H1 (cell line): ENCODE measurements at regions not wholly inside any gene's neighbourhood (a gene's known extent, or its start where the extent isn't known, plus 50 kb on each side); places are given as distances from the start of the nearest gene placed in this dataset.

Experiments
- CTCF ChIA-PET: fragments of 300-600 bp; sonication (Branson Sonifier 250); formaldehyde crosslinking; loops from one replicate; lab custom pipeline; 2021; ENCODE audit not compliant: partially characterized antibody; lab: Charles Lee
- POLR2A ChIA-PET: fragments of 300-600 bp; sonication (Branson Sonifier 250); formaldehyde crosslinking; loops from one replicate; lab custom pipeline; 2021; ENCODE audit warnings: inconsistent platforms; ENCODE audit not compliant: partially characterized antibody; lab: Charles Lee
- DNase-seq, 2 experiments: peaks; one replicate each; pipeline versions ENCODE4 v3.0.0 to v3.0.0-alpha.2; 2010 to 2022; ENCODE audit warnings: low spot score in 2 of 2, low read depth in 1 of 2, mixed read lengths in 1 of 2
- FAIRE-seq: peaks from 2 replicates; lab custom pipeline; 2011; peaks lifted over from hg19 to GRCh38; lab: Jason Lieb, UNC
- H2AFZ ChIP-seq: 2 replicates; pipeline ENCODE4 v1.8.1; 2012; ENCODE audit warnings: low read length, inconsistent platforms
- H2AK5ac ChIP-seq: 2 replicates; pipeline ENCODE4 v1.6.1; 2013; ENCODE audit warnings: low read depth, low read length
- H2BK120ac ChIP-seq: replicated peaks from 2 replicates; pipeline ENCODE3; 2013; ENCODE audit warnings: low read depth, low read length, inconsistent platforms
- H2BK12ac ChIP-seq: 2 replicates; pipeline ENCODE4 v1.6.1; 2013; ENCODE audit warnings: low read depth, low read length
- H2BK15ac ChIP-seq: 2 replicates; pipeline ENCODE4 v1.6.1; 2013; ENCODE audit warnings: low read length
- H2BK20ac ChIP-seq: 2 replicates; pipeline ENCODE4 v1.6.1; 2013; ENCODE audit warnings: low read length
- H2BK5ac ChIP-seq: 2 replicates; pipeline ENCODE4 v1.6.1; 2013; ENCODE audit warnings: low read depth, low read length
- H3K14ac ChIP-seq: 2 replicates; pipeline ENCODE4 v1.6.1; 2013; ENCODE audit warnings: inconsistent platforms; ENCODE audit not compliant: insufficient read length
- H3K18ac ChIP-seq: 2 replicates; pipeline ENCODE4 v1.6.1; 2013; ENCODE audit warnings: low read length; ENCODE audit errors: extremely low read depth
- H3K23ac ChIP-seq: 2 replicates; pipeline ENCODE4 v1.6.1; 2013; ENCODE audit warnings: inconsistent platforms; ENCODE audit not compliant: insufficient read length
- H3K23me2 ChIP-seq: 2 replicates; pipeline ENCODE4 v1.6.1; 2013; ENCODE audit warnings: low read depth, low read length
- H3K27ac ChIP-seq: 2 replicates; pipeline ENCODE4 v1.6.1; 2011; ENCODE audit warnings: low read depth, low read length, inconsistent platforms
- H3K27me3 ChIP-seq, 4 experiments: replicated peaks in 1 of 4; 1 replicate in 1 of 4; 2 replicates in 3 of 4; pipeline versions ENCODE4 v1.6.1 to v1.8.1; 2011 to 2013; ENCODE audit warnings: low read length in 3 of 4, mild to moderate bottlenecking in 3 of 4, inconsistent platforms in 2 of 4, mixed read lengths in 2 of 4, moderate library complexity in 1 of 4; ENCODE audit not compliant: control insufficient read depth in 3 of 4, insufficient read depth in 3 of 4; ENCODE audit errors: extremely low read depth in 1 of 4
- H3K36me3 ChIP-seq, 4 experiments: 2 replicates each; pipeline versions ENCODE4 v1.6.1 to v1.8.1; 2011 to 2013; ENCODE audit warnings: mild to moderate bottlenecking in 4 of 4, low read length in 3 of 4, moderate library complexity in 2 of 4, control low read depth in 1 of 4, inconsistent platforms in 1 of 4; ENCODE audit not compliant: insufficient read depth in 4 of 4, control insufficient read depth in 2 of 4
- H3K4ac ChIP-seq: replicated peaks from 2 replicates; pipeline ENCODE3; 2013; ENCODE audit warnings: low read length, low read depth, mixed read lengths, inconsistent platforms; ENCODE audit not compliant: insufficient read length
- H3K4me1 ChIP-seq, 4 experiments: replicated peaks in 1 of 4; 1 replicate in 1 of 4; 2 replicates in 3 of 4; pipeline versions ENCODE4 v1.6.1 to v1.8.1; 2011 to 2013; ENCODE audit warnings: low read length in 3 of 4, inconsistent platforms in 2 of 4, mixed read lengths in 1 of 4; ENCODE audit not compliant: insufficient read depth in 4 of 4, control insufficient read depth in 3 of 4
- H3K4me2 ChIP-seq, 2 experiments: 2 replicates each; pipeline versions ENCODE4 v1.6.1 to v1.8.1; 2011 to 2013; ENCODE audit warnings: low read depth in 2 of 2, low read length in 2 of 2, control low read depth in 1 of 2, inconsistent platforms in 1 of 2, mild to moderate bottlenecking in 1 of 2; ENCODE audit not compliant: insufficient read depth in 1 of 2
- H3K4me3 ChIP-seq, 4 experiments: fragments of 200-600, 300-600 bp in 1 of 4; sonication (generic), shearing (Covaris generic), sonication (Bioruptor Twin) in 1 of 4; 2 replicates each; pipeline versions ENCODE4 v1.5.1 to v1.8.1; 2011 to 2016; ENCODE audit warnings: low read length in 4 of 4, low read depth in 3 of 4, control low read depth in 2 of 4, inconsistent platforms in 2 of 4, mild to moderate bottlenecking in 2 of 4, mixed read lengths in 1 of 4, moderate library complexity in 1 of 4; ENCODE audit not compliant: insufficient read depth in 2 of 4; ENCODE audit errors: extremely low read depth in 1 of 4
- H3K56ac ChIP-seq: replicated peaks from 2 replicates; pipeline ENCODE3; 2013; ENCODE audit warnings: low read depth, mild to moderate bottlenecking, mixed read lengths, low read length, inconsistent platforms; ENCODE audit not compliant: insufficient read length
- H3K79me1 ChIP-seq: 2 replicates; pipeline ENCODE4 v1.6.1; 2013; ENCODE audit warnings: low read depth, low read length, control low read depth
- H3K79me2 ChIP-seq, 2 experiments: 2 replicates each; pipeline versions ENCODE4 v1.6.1 to v1.8.1; 2012 to 2013; ENCODE audit warnings: low read length in 2 of 2, mild to moderate bottlenecking in 2 of 2, inconsistent platforms in 1 of 2; ENCODE audit not compliant: insufficient read depth in 2 of 2, control insufficient read depth in 1 of 2
- H3K9ac ChIP-seq, 4 experiments: replicated peaks in 1 of 4; 1 replicate in 1 of 4; 2 replicates in 3 of 4; pipeline versions ENCODE4 v1.6.1 to v1.8.1; 2011 to 2013; ENCODE audit warnings: low read depth in 3 of 4, low read length in 3 of 4, control low read depth in 2 of 4, mild to moderate bottlenecking in 2 of 4, moderate library complexity in 2 of 4, inconsistent platforms in 1 of 4; ENCODE audit errors: extremely low read depth in 1 of 4
- H3K9me3 ChIP-seq, 2 experiments: 2 replicates each; pipeline versions ENCODE4 v1.6.1 to v1.8.1; 2012 to 2013; ENCODE audit warnings: mild to moderate bottlenecking in 2 of 2, moderate library complexity in 2 of 2, control low read depth in 1 of 2, inconsistent platforms in 1 of 2, low read depth in 1 of 2, low read length in 1 of 2, mixed read lengths in 1 of 2; ENCODE audit not compliant: insufficient read depth in 2 of 2
- H4K20me1 ChIP-seq, 2 experiments: replicated peaks in 1 of 2; 2 replicates each; pipeline versions ENCODE3 to v1.8.1; 2011 to 2013; ENCODE audit warnings: inconsistent platforms in 2 of 2, low read length in 2 of 2, mild to moderate bottlenecking in 1 of 2; ENCODE audit not compliant: insufficient read depth in 2 of 2, control insufficient read depth in 1 of 2
- H4K5ac ChIP-seq: 2 replicates; pipeline ENCODE4 v1.6.1; 2013; ENCODE audit warnings: low read length, low read depth, mixed read lengths, inconsistent platforms; ENCODE audit not compliant: insufficient read length
- H4K8ac ChIP-seq: 2 replicates; pipeline ENCODE4 v1.8.0; 2013; ENCODE audit warnings: mild to moderate bottlenecking, moderate library complexity, low read length, inconsistent platforms; ENCODE audit not compliant: insufficient read depth; ENCODE audit errors: extremely low read depth
- H4K91ac ChIP-seq: replicated peaks from 2 replicates; pipeline ENCODE3; 2013; ENCODE audit warnings: low read length, mixed read lengths, inconsistent platforms; ENCODE audit not compliant: insufficient read length
- BACH1 ChIP-seq: IDR thresholded peaks from 2 replicates; pipeline ENCODE4 v1.6.1; 2012; ENCODE audit warnings: low read length, improper control_type of control experiment
- BRCA1 ChIP-seq: IDR thresholded peaks from 2 replicates; pipeline ENCODE4 v1.6.1; 2012; ENCODE audit warnings: low read depth, low read length, improper control_type of control experiment
- CREB1 ChIP-seq: IDR thresholded peaks from 2 replicates; pipeline ENCODE4 v1.6.1; 2012; ENCODE audit warnings: inconsistent platforms
- CTBP2 ChIP-seq: IDR thresholded peaks from 2 replicates; pipeline ENCODE4 v1.7.0; 2011; ENCODE audit warnings: borderline replicate concordance, mild to moderate bottlenecking, moderate library complexity, mixed read lengths, low read length; ENCODE audit not compliant: insufficient read depth, insufficient read length
- JUN ChIP-seq: IDR thresholded peaks from 2 replicates; pipeline ENCODE4 v1.6.1; 2011; ENCODE audit warnings: low read depth, mild to moderate bottlenecking, improper control_type of control experiment, low read length
- KDM1A ChIP-seq: fragments of 200-600, 300-600 bp; sonication (generic); IDR thresholded peaks from 2 replicates; pipeline ENCODE4 v1.7.1; 2016; ENCODE audit warnings: mild to moderate bottlenecking, low read length, borderline replicate concordance
- NANOG ChIP-seq: IDR thresholded peaks from 2 replicates; pipeline ENCODE4 v1.6.1; 2011; ENCODE audit warnings: low read length, low read depth, mild to moderate bottlenecking, inconsistent platforms; ENCODE audit not compliant: insufficient read depth, poor library complexity, severe bottlenecking
- SP2 ChIP-seq: IDR thresholded peaks from 2 replicates; pipeline ENCODE4 v1.6.1; 2012; ENCODE audit warnings: mild to moderate bottlenecking, low read length, inconsistent platforms
- SRF ChIP-seq: IDR thresholded peaks from 2 replicates; pipeline ENCODE4 v1.6.1; 2011; ENCODE audit warnings: mild to moderate bottlenecking, low read depth, low read length, moderate library complexity
- SUZ12 ChIP-seq: fragments of 200-600 bp; sonication (generic); IDR thresholded peaks from 2 replicates; pipeline ENCODE4 v1.6.1; 2012; ENCODE audit warnings: mild to moderate bottlenecking, inconsistent platforms, low read length, moderate library complexity, mixed read lengths
- TAF1 ChIP-seq: IDR thresholded peaks from 2 replicates; pipeline ENCODE4 v1.6.1; 2011; ENCODE audit warnings: mild to moderate bottlenecking, low read depth, low read length
- TAF7 ChIP-seq: optimal IDR thresholded peaks from 2 replicates; pipeline ENCODE3; 2011; ENCODE audit warnings: low read depth, mild to moderate bottlenecking, inconsistent platforms, low read length, moderate library complexity, borderline replicate concordance
- TBP ChIP-seq: IDR thresholded peaks from 2 replicates; pipeline ENCODE4 v1.6.1; 2011; ENCODE audit warnings: low read depth, low read length, improper control_type of control experiment
- WGBS, 2 experiments: shearing (Covaris generic) in 1 of 2; methylation state at CpG; one replicate each; pipeline versions ENCODE4 v1.1.6 to v1.1.7; 2013 to 2015; ENCODE audit warnings: low lambda C conversion rate in 2 of 2, mixed read lengths in 2 of 2, inconsistent platforms in 1 of 2, low coverage in 1 of 2, missing lambda C conversion rate in 1 of 2; ENCODE audit not compliant: insufficient replicate concordance in 2 of 2, insufficient coverage in 1 of 2, insufficient read length in 1 of 2; ENCODE audit errors: extremely low coverage in 1 of 2, missing lambda C conversion rate in 1 of 2; 5-methylcytosine and 5-hydroxymethylcytosine counted together

GRCh38 chr1:96979304-96980268 is 258.0 kb downstream of the PTBP2 start:
- H2BK20ac ChIP-seq = no peak overlapping the region
- no peaks in the 10 kb centered on the region for H4K20me1 ChIP-seq
- H3K4ac ChIP-seq = no peak overlapping the region
- H4K5ac ChIP-seq = no peak overlapping the region
- no peak overlapping the region for H2AFZ ChIP-seq
- POLR2A ChIA-PET = interaction anchor here (0.5 kb wide), 1 partner anchor 394 kb away, joined by 3 read pairs; no protein-coding TSS in a partner anchor
- H3K79me2 ChIP-seq = no peaks in the 10 kb centered on the region
- H3K56ac ChIP-seq = no peak overlapping the region
- H2BK15ac ChIP-seq = no peak overlapping the region
- H3K23ac ChIP-seq = no peak overlapping the region
- H3K27me3 ChIP-seq = no peaks in the 10 kb centered on the region
- no peak for FAIRE-seq
- no peak overlapping the region for H3K27ac ChIP-seq
- no peak for TF ChIP-seq JUN
- no peak for TF ChIP-seq CTBP2
- TF ChIP-seq BRCA1 = no peak
- TF ChIP-seq KDM1A = no peak
- TF ChIP-seq SRF = no peak
- no peak for TF ChIP-seq NANOG
- no peak for TF ChIP-seq SP2
- no peak for TF ChIP-seq SUZ12
- no peak for TF ChIP-seq TAF7
- TF ChIP-seq TBP = no peak
- TF ChIP-seq CREB1 = no peak
- TF ChIP-seq TAF1 = no peak
- TF ChIP-seq BACH1 = no peak
- TF ChIP-seq, all 59 proteins: peak for 0
- Histone ChIP-seq H2BK120ac (no peak overlapping the region), H2BK12ac (no peak overlapping the region), H3K79me1 (no peaks in the 10 kb centered on the region), H4K8ac (no peak overlapping the region), H3K9me3 (no peaks in the 10 kb centered on the region), H4K91ac (no peak overlapping the region), H3K4me2 (no peak overlapping the region), H3K36me3 (no peaks in the 10 kb centered on the region), H3K9ac (peak overlapping the region in 1 of 4 experiments; percentile 8; a peak in 1 of 7 replicates), H3K4me1 (peaks cover 0 to 7% (median 3%) of the 10 kb centered on the region in 4 experiments; a peak in 3 of 7 replicates), H3K18ac (no peak overlapping the region), H2AK5ac (no peak overlapping the region), H3K4me3 (no peak overlapping the region), H3K23me2 (no peaks in the 10 kb centered on the region), H2BK5ac (no peak overlapping the region), H3K14ac (no peak overlapping the region)
- 93% methylated on average over 3 of the region's 3 CpGs; no CpG with 5 or more reads in 1 of the 2 experiments for WGBS, 2 experiments
- CTCF ChIA-PET = interaction anchor here (0.8 to 2.0 kb wide), 5 partner anchors 11 to 159 kb away, joined by 3 to 5 read pairs (median 3); no protein-coding TSS in a partner anchor
- no peak for DNase-seq
